Liver (tissue), 3 donors: ENCODE measurements at regions not wholly inside any gene's neighbourhood (a gene's known extent, or its start where the extent isn't known, plus 50 kb on each side); places are given as distances from the start of the nearest gene placed in this dataset.

ENCODE experiments used
- ATF3 ChIP-seq: IDR thresholded peaks from 2 replicates; pipeline ENCODE4 v1.6.1; 2016; ENCODE audit warnings: antibody characterized with exemption
- CTCF ChIP-seq: fragments of 150-350 bp; IDR thresholded peaks from 2 replicates; pipeline ENCODE4 v1.5.1; 2017; ENCODE audit warnings: improper control_type of control experiment, low read depth, low read length; ENCODE audit not compliant: missing input control
- EGR1 ChIP-seq, 2 donors: IDR thresholded peaks; 2 replicates each; pipeline ENCODE4 v1.6.1; 2016 to 2018; ENCODE audit warnings: antibody characterized with exemption in 2 of 2, low read depth in 2 of 2
- GABPA ChIP-seq, 2 donors: IDR thresholded peaks in 1 of 2; conservative IDR thresholded peaks in 1 of 2; 2 replicates each; pipeline ENCODE4 v1.6.1; 2016; ENCODE audit warnings: antibody characterized with exemption in 2 of 2, mild to moderate bottlenecking in 1 of 2, moderate library complexity in 1 of 2
- HNF4G ChIP-seq: IDR thresholded peaks from 2 replicates; pipeline ENCODE4 v1.6.1; 2016; ENCODE audit warnings: antibody characterized with exemption
- JUND ChIP-seq, 2 donors: IDR thresholded peaks; 2 replicates each; pipeline ENCODE4 v1.6.1; 2016; ENCODE audit warnings: antibody characterized with exemption in 2 of 2
- MAX ChIP-seq: IDR thresholded peaks from 2 replicates; pipeline ENCODE4 v1.6.1; 2016; ENCODE audit warnings: antibody characterized with exemption
- NR2F2 ChIP-seq: IDR thresholded peaks from 2 replicates; pipeline ENCODE4 v1.6.1; 2016; ENCODE audit warnings: antibody characterized with exemption
- RAD21 ChIP-seq, 2 donors: IDR thresholded peaks; 2 replicates each; pipeline ENCODE4 v1.6.1; 2016; ENCODE audit warnings: antibody characterized with exemption in 2 of 2, mild to moderate bottlenecking in 2 of 2
- REST ChIP-seq: IDR thresholded peaks from 2 replicates; pipeline ENCODE4 v1.6.1; 2016; ENCODE audit warnings: antibody characterized with exemption, mild to moderate bottlenecking
- SP1 ChIP-seq: IDR thresholded peaks from 2 replicates; pipeline ENCODE4 v1.6.1; 2018; ENCODE audit warnings: antibody characterized with exemption, mild to moderate bottlenecking
- TAF1 ChIP-seq: conservative IDR thresholded peaks from 2 replicates; pipeline ENCODE4 v1.6.1; 2016; ENCODE audit warnings: antibody characterized with exemption, mild to moderate bottlenecking
- YY1 ChIP-seq: IDR thresholded peaks from 2 replicates; pipeline ENCODE4 v1.6.1; 2016; ENCODE audit warnings: antibody characterized with exemption, mild to moderate bottlenecking
- ZBTB33 ChIP-seq: IDR thresholded peaks from 2 replicates; pipeline ENCODE4 v1.6.1; 2016; ENCODE audit warnings: antibody characterized with exemption
- donor health status: healthy.
- donor health status: healthy.

- TF ChIP-seq CTCF: no peak
- no peak for TF ChIP-seq RAD21 (IDR thresholded peaks at IDR 0.05)
- no peak for TF ChIP-seq MAX
- TF ChIP-seq REST: no peak
- no peak for TF ChIP-seq GABPA (IDR thresholded peaks at IDR 0.05 in 1 of 2, conservative IDR thresholded peaks at IDR 0.05 in 1 of 2)
- TF ChIP-seq YY1: no peak
- no peak for TF ChIP-seq NR2F2
- TF ChIP-seq JUND (IDR thresholded peaks at IDR 0.05): no peak
- no peak for TF ChIP-seq HNF4G
- TF ChIP-seq EGR1 (IDR thresholded peaks at IDR 0.05; ENCODE audit: low read depth in 2 of 2): no peak
- TF ChIP-seq TAF1: no peak
- no peak for TF ChIP-seq SP1
- TF ChIP-seq ZBTB33: no peak
- TF ChIP-seq ATF3: no peak
Observed at GRCh38 chr3:98977520-98977919, 76.0 kb upstream of the DCBLD2 start.
